Right renal pelvis (tissue), 4 donors: ENCODE measurements at regions not wholly inside any gene's neighbourhood (a gene's known extent, or its start where the extent isn't known, plus 50 kb on each side); places are given as distances from the start of the nearest gene placed in this dataset.
"Not testable (repeated sequence)": the region's sequence is repeated elsewhere in the genome, so short reads cannot be mapped to it uniquely, and the experiment has no call there.

Source experiments
- DNase-seq, 4 donors: peaks; one replicate each; pipeline ENCODE4 v3.0.0-alpha.2; 2013; ENCODE audit warnings: low read depth in 4 of 4, low spot score in 3 of 4, missing footprints in 1 of 4

GRCh38 chr2:125581557-125581956, 1074.4 kb upstream of the GYPC start:
- DNase-seq: no peak

DNA sequence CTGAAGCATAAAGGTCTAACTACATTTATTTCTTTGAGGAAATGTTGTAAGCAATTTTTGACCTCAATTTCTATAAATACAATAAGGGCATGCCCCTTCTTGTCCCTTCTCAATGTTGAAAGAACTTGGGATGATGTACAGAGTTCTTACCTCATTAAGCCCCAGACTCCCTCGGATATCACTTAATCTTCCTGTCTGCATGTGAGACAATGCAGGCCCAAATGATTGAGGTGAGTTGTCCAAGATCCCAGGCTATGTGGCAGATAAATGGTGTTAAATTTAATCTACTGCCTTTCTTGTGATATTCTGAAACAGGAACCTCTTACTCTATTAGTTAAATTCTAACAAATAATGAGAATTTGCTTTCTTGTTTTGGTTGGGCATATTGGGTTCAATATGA, 1073.4 kb upstream of the GYPC start:
- DNase-seq: no peak

GRCh38 chr2:125584732-125585131, 1071.2 kb upstream of the GYPC start:
- DNase-seq: no peak

GRCh38 chr2:125588780-125589179, 1067.2 kb upstream of the GYPC start:
- DNase-seq: no peak

GRCh38 chr2:125591954-125592353, 1064.0 kb upstream of the GYPC start:
- no peak for DNase-seq

DNA sequence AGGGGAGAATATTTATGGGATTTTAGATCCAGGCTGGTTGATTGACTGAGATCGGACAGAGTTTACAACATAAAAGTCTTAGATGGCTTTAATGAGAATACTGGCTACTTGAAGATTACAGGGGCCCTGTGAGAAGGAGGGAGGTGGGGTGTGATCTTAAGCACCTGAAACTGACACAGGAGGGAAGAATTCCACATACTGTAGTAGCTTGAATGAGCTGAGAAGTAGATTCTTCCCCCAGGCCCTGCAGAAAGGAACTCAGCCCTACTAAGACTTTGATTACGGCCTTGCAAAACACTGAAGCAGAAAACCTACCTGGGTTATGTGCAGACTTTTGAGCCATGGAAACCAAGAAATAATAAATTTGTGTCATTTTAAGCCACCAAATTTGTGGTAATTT, 1062.9 kb upstream of the GYPC start:
- DNase-seq: no peak

DNA sequence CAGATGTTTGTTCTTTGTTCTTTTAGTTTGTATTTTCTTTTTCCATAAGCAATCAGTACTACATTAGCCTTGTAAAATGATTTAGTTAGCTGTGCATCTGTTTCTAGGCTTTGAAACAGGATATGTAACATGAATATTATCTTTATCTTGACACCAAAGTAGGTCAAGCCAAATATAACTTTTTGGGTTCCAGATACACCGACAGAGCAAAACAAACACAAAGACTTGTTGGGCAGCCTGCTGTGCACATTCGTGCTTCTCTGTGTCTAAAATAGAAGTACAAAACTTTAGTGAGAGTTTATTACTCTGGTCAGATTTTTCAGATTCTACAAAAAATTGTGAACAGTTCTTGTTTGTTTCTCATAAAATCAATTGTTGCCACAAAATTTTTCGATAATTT, 1059.3 kb upstream of the GYPC start:
- DNase-seq: no peak

DNA sequence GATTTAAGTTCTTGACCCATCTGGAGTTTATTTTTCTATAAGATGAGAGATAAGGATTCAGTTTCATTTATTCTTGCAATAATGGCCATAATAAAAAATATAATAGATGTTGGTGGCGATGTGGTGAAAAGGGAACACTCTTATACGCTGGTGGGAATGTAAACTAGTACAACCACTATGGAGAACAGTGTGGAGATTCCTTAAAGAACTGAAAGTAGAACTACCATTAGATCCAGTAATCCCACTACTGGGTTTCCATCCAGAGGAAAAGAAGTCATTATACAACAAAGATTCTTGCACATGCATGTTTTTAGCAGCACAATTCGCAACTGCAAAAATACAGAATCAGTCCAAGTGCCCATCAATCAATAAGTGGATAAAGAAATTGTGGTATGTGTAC, 1040.5 kb upstream of the GYPC start:
- no peak for DNase-seq

GRCh38 chr2:125630377-125630776, 1025.6 kb upstream of the GYPC start:
- no peak for DNase-seq

DNA sequence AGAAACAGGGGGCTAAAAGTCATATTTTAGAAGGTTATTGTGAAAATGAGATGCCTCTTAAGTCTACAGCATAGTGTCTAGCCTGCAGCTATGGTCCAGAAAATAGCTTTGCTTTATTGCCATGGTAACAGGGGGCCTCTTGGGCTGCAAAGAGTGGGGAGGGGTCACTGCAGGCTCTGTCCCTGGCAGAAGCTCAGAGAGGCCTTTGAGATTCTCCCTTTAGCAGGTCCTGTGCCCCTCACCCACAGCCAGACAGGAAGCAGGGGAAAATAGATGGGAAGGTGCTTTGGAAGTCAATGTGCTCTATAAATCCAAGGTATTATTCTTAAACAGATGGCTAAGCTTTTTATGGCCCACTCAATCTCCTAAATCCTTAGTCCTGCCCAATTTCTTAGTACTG, 1021.3 kb upstream of the GYPC start:
- DNase-seq: no peak

GRCh38 chr2:125638345-125638744, 1017.6 kb upstream of the GYPC start:
- DNase-seq: no peak

- no peak for DNase-seq
These were observed 1013.9 kb upstream of the GYPC start for GRCh38 chr2:125642032-125642431.

GRCh38 chr2:125643128-125643527, 1012.8 kb upstream of the GYPC start:
- DNase-seq: no peak

GRCh38 chr2:125643585-125643984, 1012.4 kb upstream of the GYPC start:
- DNase-seq: no peak

DNA sequence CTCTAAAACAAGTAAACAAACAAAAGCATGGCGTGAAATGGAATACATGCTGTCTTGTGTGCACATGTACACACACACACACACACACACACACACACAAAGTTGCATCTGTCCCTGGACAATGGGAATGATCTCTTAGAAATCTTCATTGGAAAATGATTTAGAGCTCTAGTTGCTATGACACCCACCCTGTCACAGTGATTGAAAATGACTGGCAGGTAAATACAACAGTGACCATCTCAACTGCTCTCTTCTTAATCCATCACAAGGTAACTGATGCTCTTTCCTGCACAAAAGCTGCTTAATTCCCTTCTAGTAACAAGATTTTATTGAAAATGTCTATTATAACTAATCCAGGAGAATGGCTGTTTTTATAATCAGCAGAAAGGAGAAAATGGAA, 1011.7 kb upstream of the GYPC start:
- no peak for DNase-seq

DNA sequence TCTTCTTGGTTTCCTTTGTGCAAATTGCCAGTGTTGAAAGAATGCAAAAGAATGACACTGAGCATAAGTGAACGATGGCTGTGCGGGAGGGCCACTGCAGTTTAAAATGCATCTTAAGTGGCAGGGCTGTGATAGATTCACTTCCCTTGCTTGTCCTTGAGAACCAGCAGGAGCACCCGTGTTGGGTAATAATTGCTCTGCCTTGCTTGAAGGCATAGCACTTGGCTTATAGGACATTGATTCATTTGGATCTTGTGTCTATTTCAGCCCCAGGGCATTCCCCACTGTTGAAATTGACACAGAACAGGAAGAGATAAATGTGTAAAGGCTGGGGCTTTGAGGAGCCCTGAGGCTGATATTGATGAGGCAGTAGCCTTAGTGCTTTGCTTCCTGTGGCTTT, 1003.7 kb upstream of the GYPC start:
- no peak for DNase-seq

GRCh38 chr2:125654226-125654625, 1001.7 kb upstream of the GYPC start:
- no peak for DNase-seq

DNA sequence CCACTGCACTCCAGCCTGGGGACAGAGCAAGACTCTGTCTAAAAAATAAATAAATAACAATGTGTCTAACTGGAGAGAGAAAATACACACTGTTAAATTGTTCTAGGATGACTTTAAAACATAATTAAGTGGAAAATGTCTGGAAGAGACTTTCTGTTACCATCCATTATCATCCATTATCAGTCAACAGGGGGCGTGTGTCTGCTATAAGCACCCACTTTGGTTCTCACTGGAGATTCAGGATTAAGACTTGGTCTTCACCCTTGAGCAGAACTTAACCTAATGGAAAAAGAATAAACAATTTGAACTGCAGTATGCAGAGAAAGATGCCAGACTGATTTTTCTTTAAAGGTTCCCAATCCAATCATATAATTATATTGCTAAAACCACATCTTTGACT, 999.8 kb upstream of the GYPC start:
- no peak for DNase-seq

DNA sequence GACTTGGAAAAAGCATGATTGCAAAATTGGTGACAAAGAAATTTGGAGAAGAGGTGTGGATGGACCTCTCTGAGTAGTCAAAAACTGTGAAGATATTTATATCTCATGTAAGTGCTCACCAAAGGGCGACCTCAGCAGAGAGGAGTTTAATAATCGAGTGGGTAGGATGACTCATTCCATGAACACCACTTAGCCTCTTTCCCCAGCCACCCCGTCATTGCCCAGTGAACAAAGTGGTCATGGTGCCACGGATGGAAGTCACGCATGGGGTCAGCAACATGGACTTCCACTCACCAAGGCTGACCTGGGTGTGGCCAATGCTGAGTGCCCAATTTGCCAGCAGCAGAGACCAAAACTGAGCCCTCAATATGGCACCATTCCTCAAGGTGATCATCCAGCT, 997.4 kb upstream of the GYPC start:
- no peak for DNase-seq

- DNase-seq: not testable (repeated sequence)
These were observed 995.6 kb upstream of the GYPC start for GRCh38 chr2:125660369-125660768.

GRCh38 chr2:125667630-125668029, 988.3 kb upstream of the GYPC start:
- no peak for DNase-seq

- no peak for DNase-seq
These were observed 976.1 kb upstream of the GYPC start for GRCh38 chr2:125679903-125680302.

GRCh38 chr2:125680809-125681208, 975.1 kb upstream of the GYPC start:
- no peak for DNase-seq

GRCh38 chr2:125681576-125681975, 974.4 kb upstream of the GYPC start:
- DNase-seq: no peak
